Ovary (tissue), 7 donors: ENCODE measurements at regions not wholly inside any gene's neighbourhood (a gene's known extent, or its start where the extent isn't known, plus 50 kb on each side); places are given as distances from the start of the nearest gene placed in this dataset.

Experiments
- DNase-seq, 5 donors: peaks; one replicate each; pipeline ENCODE4 v3.0.0-alpha.2; 2019 to 2020
- H3K27ac ChIP-seq, 2 donors: fragments of 200-600 bp; one replicate each; pipeline versions ENCODE4 v1.5.1 to v1.8.0; 2019 to 2022
- H3K27me3 ChIP-seq: fragments of 200-600 bp; one replicate; pipeline ENCODE4 v1.8.0; 2022
- H3K36me3 ChIP-seq: fragments of 200-600 bp; sonication (generic); one replicate; pipeline ENCODE4 v1.5.1; 2019
- H3K4me1 ChIP-seq: one replicate; pipeline ENCODE4 v1.8.1; 2013; ENCODE audit warnings: mild to moderate bottlenecking, moderate library complexity; ENCODE audit not compliant: insufficient read depth
- H3K4me3 ChIP-seq: fragments of 200-600 bp; sonication (generic); one replicate; pipeline ENCODE4 v1.5.1; 2017
- H3K9me3 ChIP-seq, 2 donors: fragments of 200-600 bp in 1 of 2; sonication (generic) in 1 of 2; one replicate each; pipeline versions ENCODE4 v1.5.1 to v1.8.1; 2013 to 2019; ENCODE audit warnings: mild to moderate bottlenecking in 1 of 2, moderate library complexity in 1 of 2
- EP300 ChIP-seq: sonication (generic); formaldehyde crosslinking; IDR thresholded peaks from one replicate; pipeline ENCODE4 v1.6.1; 2017; ENCODE audit warnings: antibody characterized with exemption
- POLR2A ChIP-seq: fragments of 450-650 bp; IDR thresholded peaks from one replicate; pipeline ENCODE4 v1.6.1; 2017; ENCODE audit warnings: antibody characterized with exemption, mild to moderate bottlenecking, moderate library complexity
- WGBS, 3 donors: extraction: QIAGEN DNeasy Blood & Tissue Kit in 1 of 3; methylation state at CpG; one replicate each; pipeline versions ENCODE4 v1.1.5 to v1.1.7; 2013 to 2017; 5-methylcytosine and 5-hydroxymethylcytosine counted together
- intact Hi-C, 4 donors: fragments of 100-400 bp; cut with DNase I; formaldehyde crosslinking; loops; one replicate each; pipeline versions ENCODE4 v1.11.0 to v1.15.1; 2022 to 2023
- TF ChIP-seq, protein P1 (sequence below), 3 donors: fragments of 450-650 bp in 2 of 3; fragments of 200-600 bp in 1 of 3; IDR thresholded peaks; one replicate each; pipeline versions ENCODE4 v1.5.1 to v1.8.0; 2016 to 2022; ENCODE audit warnings: antibody characterized with exemption in 3 of 3, mild to moderate bottlenecking in 1 of 3
- donor health status: DM: no; HTN: no; CAD: no; lungs with moderate emphysema.
- donor health status: DM: no; HTN: no; CAD: no.
- donor health status: Bipolar disorder and iron deficiency.
- donor health status: DM: no; HTN: no; CAD: no.
- donor health status: DM: yes; HTN: yes; CAD: no.

DNA sequence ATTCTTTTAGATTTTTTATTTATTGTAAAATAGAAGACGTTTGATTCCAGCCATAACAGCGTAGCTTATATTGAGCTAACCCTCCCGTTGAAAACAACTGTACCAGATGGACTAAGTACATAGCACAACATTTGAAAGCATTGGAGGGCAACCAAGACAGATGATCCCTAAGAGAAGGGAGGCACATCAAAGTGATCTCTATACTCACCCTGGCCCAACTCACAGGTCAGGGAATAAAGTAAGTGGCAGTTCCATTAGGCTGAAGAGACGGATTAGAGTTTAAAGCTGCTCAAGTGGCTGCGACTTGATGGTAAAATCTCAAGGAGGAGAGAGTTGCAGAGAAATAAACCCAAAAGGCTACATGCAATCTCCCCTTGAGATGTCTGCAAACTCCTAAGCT, 65.1 kb upstream of the ITM2B start:
- Histone ChIP-seq H3K9me3 (no peaks in the 10 kb centered on the region), H3K36me3 (no peaks in the 10 kb centered on the region), H3K27ac (no peak overlapping the region), H3K4me3 (no peak overlapping the region), H3K4me1 (no peaks in the 10 kb centered on the region), H3K27me3 (no peaks in the 10 kb centered on the region)
- DNase-seq: no peak
- TF ChIP-seq, protein P1, sequence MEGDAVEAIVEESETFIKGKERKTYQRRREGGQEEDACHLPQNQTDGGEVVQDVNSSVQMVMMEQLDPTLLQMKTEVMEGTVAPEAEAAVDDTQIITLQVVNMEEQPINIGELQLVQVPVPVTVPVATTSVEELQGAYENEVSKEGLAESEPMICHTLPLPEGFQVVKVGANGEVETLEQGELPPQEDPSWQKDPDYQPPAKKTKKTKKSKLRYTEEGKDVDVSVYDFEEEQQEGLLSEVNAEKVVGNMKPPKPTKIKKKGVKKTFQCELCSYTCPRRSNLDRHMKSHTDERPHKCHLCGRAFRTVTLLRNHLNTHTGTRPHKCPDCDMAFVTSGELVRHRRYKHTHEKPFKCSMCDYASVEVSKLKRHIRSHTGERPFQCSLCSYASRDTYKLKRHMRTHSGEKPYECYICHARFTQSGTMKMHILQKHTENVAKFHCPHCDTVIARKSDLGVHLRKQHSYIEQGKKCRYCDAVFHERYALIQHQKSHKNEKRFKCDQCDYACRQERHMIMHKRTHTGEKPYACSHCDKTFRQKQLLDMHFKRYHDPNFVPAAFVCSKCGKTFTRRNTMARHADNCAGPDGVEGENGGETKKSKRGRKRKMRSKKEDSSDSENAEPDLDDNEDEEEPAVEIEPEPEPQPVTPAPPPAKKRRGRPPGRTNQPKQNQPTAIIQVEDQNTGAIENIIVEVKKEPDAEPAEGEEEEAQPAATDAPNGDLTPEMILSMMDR (IDR thresholded peaks at IDR 0.05): no peak
- TF ChIP-seq POLR2A (no peak), EP300 (no peak)
- intact Hi-C loops: no loop called here
- WGBS, 3 donors: 77 to 83% (median 81%) methylated on average over 5 of the region's 5 CpGs

DNA sequence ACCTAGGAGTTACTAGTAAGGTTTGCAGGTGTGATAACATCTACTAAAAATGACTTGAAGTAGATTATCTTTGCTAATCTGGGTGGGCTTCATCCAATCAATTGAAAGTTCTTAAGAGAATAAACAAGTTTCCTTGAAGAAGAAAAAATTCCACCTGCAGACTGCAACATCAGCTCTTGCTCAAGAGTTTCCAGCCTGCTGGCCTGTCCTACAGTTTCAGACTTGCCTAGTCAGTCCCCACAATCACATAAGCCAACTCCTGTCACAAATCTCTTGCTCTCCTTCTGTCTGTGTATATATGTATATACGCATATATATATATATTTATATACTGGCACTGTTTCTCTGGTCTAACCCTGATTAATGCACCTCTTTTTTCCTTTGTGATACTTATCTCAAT, 67.3 kb upstream of the ITM2B start:
- WGBS, 3 donors: 97 to 100% (median 98%) methylated on average over 1 of the region's 1 CpG
- Histone ChIP-seq H3K27ac (no peak overlapping the region), H3K4me3 (no peak overlapping the region), H3K27me3 (no peaks in the 10 kb centered on the region), H3K9me3 (no peaks in the 10 kb centered on the region), H3K36me3 (no peaks in the 10 kb centered on the region), H3K4me1 (no peaks in the 10 kb centered on the region)
- TF ChIP-seq POLR2A: no peak
- TF ChIP-seq, protein P1 (IDR thresholded peaks at IDR 0.05): no peak
- no peak for TF ChIP-seq EP300
- intact Hi-C loops: no loop called here
- DNase-seq: no peak

DNA sequence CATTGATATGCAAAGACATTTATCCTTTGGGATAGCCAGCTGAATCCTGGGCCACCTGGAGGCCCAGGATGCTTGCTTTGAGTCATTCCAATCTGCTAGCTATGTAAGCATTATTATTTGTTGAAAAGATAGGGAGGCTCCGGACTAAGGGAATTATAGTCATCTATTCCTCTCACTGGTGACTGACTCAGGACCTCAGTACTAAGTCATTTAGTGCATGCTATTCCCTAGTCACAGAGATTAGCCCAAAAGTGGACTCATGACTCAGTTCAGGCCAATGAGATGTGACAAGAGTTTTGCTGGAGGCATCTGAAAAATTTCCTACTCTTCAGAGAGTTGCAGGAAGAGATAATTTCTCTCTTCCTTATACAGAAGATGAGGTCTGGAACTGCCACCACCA, 67.9 kb upstream of the ITM2B start:
- Histone ChIP-seq H3K9me3 (no peaks in the 10 kb centered on the region), H3K27me3 (no peaks in the 10 kb centered on the region), H3K36me3 (no peaks in the 10 kb centered on the region), H3K4me3 (no peak overlapping the region), H3K27ac (no peak overlapping the region), H3K4me1 (no peaks in the 10 kb centered on the region)
- intact Hi-C loops: no loop called here
- no peak for TF ChIP-seq EP300
- TF ChIP-seq, protein P1 (IDR thresholded peaks at IDR 0.05): no peak
- TF ChIP-seq POLR2A: no peak
- WGBS, 3 donors: 71 to 92% (median 76%) methylated on average over 1 of the region's 1 CpG
- DNase-seq: no peak

DNA sequence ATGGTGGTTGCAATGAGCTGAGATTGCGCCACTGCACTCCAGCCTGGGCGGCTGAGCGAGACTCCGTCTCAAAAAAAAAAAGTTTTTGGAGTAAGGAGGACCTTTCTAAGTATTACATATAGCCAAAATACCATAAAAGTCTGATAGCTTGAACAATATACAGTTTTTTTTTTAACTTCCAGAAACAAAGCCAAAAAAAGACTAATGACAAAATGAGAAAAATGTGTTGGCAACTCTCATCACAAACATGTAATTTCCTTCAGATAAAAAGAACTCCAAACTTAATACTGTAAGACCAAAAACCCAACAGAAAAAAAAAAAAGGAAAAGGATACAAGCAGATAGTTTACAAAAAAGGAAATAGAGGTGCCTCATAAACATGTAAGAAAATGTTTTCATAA, 68.2 kb upstream of the MED4 start:
- Histone ChIP-seq H3K9me3 (no peaks in the 10 kb centered on the region), H3K27me3 (no peaks in the 10 kb centered on the region), H3K4me3 (no peak overlapping the region), H3K27ac (no peak overlapping the region), H3K36me3 (no peaks in the 10 kb centered on the region), H3K4me1 (no peaks in the 10 kb centered on the region)
- intact Hi-C loops: no loop called here
- TF ChIP-seq POLR2A: no peak
- TF ChIP-seq, protein P1 (IDR thresholded peaks at IDR 0.05): no peak
- TF ChIP-seq EP300: no peak
- no peak for DNase-seq
- WGBS, 3 donors: 63 to 71% (median 67%) methylated on average over 4 of the region's 4 CpGs

DNA sequence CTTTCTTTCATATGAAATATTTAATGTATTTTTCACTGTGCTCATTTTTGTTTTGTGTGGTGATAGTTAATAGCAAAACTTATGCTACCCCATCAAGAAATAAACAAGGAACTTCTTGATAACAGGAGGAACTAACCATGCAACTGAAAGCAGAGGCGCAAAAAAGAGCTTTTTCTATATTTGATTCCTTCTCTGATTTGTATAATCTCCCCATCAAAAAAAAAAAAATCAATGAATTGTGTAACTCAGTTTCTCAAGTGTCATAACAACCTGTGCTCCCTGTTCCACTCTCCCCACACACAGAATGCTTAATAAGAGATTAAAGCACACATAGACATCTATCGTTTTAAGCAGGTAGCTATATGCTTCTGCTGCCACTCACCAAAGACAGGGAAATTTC, 67.3 kb upstream of the MED4 start:
- Histone ChIP-seq H3K4me3 (no peak overlapping the region), H3K36me3 (no peaks in the 10 kb centered on the region), H3K4me1 (no peaks in the 10 kb centered on the region), H3K9me3 (no peaks in the 10 kb centered on the region), H3K27ac (no peak overlapping the region), H3K27me3 (no peaks in the 10 kb centered on the region)
- WGBS, 3 donors: 87 to 89% (median 88%) methylated on average over 2 of the region's 2 CpGs
- no peak for DNase-seq
- intact Hi-C loops: no loop called here
- TF ChIP-seq EP300: no peak
- TF ChIP-seq, protein P1 (IDR thresholded peaks at IDR 0.05): no peak
- no peak for TF ChIP-seq POLR2A
